GM12891 (cell line): ENCODE measurements at regions not wholly inside any gene's neighbourhood (a gene's known extent, or its start where the extent isn't known, plus 50 kb on each side); places are given as distances from the start of the nearest gene placed in this dataset.

ENCODE experiments used
- PAX5 ChIP-seq: IDR thresholded peaks from 2 replicates; pipeline ENCODE4 v1.6.1; 2011; ENCODE audit warnings: low read length, moderate library complexity, mild to moderate bottlenecking; ENCODE audit not compliant: insufficient read depth, severe bottlenecking
- POLR2A ChIP-seq: IDR thresholded peaks from 2 replicates; pipeline ENCODE4 v1.6.1; 2011; ENCODE audit warnings: low read depth, low read length, control low read depth
- POLR2AphosphoS5 ChIP-seq: IDR thresholded peaks from 2 replicates; pipeline ENCODE4 v1.6.1; 2011; ENCODE audit warnings: low read depth, low read length, control low read depth
- POU2F2 ChIP-seq: IDR thresholded peaks from 2 replicates; pipeline ENCODE4 v1.6.1; 2011; ENCODE audit warnings: low read depth, mild to moderate bottlenecking, control low read depth, low read length, moderate library complexity
- SPI1 ChIP-seq: IDR thresholded peaks from 2 replicates; pipeline ENCODE4 v1.6.1; 2011; ENCODE audit warnings: low read depth, low read length, control low read depth
- TAF1 ChIP-seq: IDR thresholded peaks from 2 replicates; pipeline ENCODE4 v1.6.1; 2011; ENCODE audit warnings: low read depth, low read length, control low read depth

GRCh38 chr16:73482310-73482709, 434.4 kb upstream of the ZFHX3 start:
- TF ChIP-seq POLR2A = no peak
- TF ChIP-seq POLR2AphosphoS5 = no peak
- no peak for TF ChIP-seq SPI1
- no peak for TF ChIP-seq TAF1
- TF ChIP-seq POU2F2 = no peak
- TF ChIP-seq PAX5 = no peak
